ENCODE measurements at regions not wholly inside any gene's neighbourhood (a gene's known extent, or its start where the extent isn't known, plus 50 kb on each side); places are given as distances from the start of the nearest gene placed in this dataset.

DNA sequence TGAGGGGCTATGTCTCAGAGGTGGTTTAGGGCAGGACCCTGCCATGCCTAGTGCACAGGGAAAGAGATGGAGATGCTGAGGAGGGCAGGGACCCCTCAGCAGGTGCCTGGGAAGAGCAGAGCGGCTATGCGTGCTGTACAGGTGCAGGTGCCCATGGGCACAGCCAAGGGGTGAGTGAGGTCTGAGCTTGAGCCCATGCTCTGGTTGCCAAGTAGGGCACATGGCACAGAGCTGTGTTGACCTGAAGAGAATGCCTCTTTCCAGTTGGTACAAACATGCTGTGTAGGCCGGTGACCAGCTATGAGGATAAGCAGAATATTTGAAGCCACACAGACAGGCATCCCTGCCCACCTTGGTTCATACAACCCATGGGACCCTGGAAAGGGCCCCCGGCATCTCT is 65.8 kb upstream of the NECTIN1 start:
- in situ Hi-C loops (cut with HindIII; ENCODE audit: low sequenced_read_pairs) = no loop called here
- DNase-seq (ENCODE audit: low spot score) = peak; percentile 36

DNA sequence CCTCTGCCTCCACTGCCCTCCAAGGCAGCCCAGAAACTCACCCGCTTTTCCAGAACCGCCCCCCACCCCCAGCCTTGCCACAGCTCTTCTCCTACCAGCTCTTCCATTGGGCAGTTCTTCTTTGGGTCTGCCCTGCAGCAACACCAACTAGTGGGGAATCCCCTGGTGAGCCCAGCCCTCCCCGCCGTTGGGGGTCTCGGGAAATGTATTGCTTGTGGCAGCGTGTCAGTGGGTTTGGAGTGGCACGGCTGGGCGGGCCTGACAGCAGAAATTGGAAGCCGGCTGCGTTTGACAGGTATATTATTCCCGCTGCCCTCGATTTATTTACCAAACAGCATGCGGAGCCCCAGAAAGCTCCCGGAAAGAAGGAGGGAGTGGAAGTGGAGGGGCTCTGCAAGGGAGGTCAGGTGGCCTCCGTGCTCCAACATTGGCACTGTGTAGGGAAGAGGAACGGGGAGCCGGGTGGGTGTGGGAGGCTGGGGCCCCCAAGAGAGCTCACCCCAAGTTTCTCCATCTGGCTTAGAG is 65.2 kb upstream of the NECTIN1 start:
- in situ Hi-C loops (cut with HindIII; ENCODE audit: low sequenced_read_pairs) = no loop called here
- no peak for DNase-seq (ENCODE audit: low spot score)

DNA sequence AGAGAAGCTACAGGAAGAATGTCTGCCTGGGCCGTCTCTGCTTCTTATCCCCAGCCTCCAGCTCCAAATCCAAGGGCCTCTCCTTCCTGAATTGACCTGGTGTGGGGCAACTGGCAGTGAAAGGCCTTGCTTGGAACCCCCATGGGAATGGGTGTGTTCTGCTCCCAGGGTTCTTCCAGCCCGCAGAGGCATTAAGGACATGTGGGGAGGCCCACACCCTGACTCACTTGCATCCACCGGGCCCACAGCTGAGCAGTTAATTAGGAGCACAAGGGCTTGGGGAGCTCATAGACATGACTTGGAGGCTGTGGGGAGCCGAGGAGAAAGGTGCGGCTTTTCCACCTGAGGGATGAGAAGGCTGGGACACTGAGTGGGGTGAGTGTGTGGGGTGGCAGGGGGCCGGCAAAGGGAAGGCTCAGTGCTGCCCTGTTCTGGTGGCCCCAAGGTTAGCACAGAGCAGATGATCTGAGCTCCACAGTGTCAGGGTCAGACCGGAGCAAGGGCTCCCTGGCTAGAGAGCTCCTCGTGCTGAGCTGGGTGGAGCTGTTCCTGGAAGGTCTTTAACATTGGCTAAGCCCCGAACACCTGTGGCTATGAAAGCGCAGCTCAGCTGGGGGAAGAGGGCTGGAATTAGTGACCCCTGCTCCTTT is 64.5 kb upstream of the NECTIN1 start:
- DNase-seq (ENCODE audit: low spot score) = no peak
- in situ Hi-C loops (cut with HindIII; ENCODE audit: low sequenced_read_pairs) = no loop called here

DNA sequence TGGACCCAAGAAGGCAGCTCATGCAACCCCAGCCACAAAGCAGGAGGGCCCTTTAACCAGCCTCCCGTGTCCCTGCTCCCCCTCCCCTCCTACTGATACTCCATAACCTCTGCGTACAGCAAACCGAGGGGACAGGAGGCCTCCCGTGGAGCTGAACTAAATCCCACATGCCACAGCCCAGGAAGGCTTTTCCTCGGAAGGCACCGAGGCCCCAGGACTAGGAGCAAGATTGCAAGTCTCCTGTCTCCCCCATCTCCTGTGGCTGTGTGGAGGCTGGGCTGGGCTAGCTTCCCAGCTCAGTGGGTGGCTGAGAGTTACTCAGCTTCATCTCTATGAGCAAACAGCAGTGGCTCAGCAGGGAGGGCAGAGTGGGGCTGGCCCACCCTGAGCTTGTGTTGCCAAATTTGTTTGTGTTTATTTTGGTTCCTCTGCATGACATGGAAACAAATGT is 62.7 kb upstream of the NECTIN1 start:
- in situ Hi-C loops (cut with HindIII; ENCODE audit: low sequenced_read_pairs) = no loop called here
- DNase-seq (ENCODE audit: low spot score) = no peak

DNA sequence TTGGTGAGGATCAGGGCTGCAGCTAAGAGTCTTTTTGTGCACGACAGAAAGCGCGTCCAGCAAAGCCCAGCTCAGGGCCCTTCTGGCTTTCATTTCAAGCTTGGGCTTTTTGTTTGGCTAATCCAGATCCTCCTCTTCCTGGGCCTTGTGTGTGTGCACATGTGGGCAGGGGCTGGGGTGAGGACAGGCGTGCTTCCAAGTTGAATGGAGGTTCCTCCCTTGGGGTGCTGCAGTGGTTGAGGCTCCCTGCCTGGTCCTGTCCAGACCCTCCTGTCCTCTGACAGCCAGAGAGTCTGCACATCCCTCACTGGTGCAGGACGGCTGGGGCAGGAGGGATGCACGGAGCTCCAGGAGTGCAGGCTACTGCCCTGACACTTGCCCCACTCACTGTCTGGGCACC is 62.0 kb upstream of the NECTIN1 start:
- in situ Hi-C loops (cut with HindIII; ENCODE audit: low sequenced_read_pairs) = no loop called here
- no peak for DNase-seq (ENCODE audit: low spot score)

DNA sequence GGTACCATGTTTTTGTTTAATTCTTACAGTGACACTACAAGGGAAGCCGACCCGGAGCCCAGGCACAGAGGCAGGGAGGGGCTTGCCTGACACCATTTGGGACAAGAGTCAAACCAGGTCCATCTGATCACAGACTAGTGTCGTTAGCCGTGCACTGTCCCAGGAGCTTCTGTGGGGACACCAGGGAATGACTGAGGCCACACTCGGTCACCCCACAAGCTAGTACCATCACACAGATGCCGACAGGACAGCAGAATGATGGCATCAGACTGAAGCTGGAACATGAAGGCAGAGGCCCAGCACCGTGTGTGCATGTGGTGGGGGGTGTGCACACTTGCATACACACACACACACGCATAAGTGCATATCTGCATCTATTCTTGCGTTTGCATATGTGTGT is 61.5 kb upstream of the NECTIN1 start:
- in situ Hi-C loops (cut with HindIII; ENCODE audit: low sequenced_read_pairs) = no loop called here
- no peak for DNase-seq (ENCODE audit: low spot score)

DNA sequence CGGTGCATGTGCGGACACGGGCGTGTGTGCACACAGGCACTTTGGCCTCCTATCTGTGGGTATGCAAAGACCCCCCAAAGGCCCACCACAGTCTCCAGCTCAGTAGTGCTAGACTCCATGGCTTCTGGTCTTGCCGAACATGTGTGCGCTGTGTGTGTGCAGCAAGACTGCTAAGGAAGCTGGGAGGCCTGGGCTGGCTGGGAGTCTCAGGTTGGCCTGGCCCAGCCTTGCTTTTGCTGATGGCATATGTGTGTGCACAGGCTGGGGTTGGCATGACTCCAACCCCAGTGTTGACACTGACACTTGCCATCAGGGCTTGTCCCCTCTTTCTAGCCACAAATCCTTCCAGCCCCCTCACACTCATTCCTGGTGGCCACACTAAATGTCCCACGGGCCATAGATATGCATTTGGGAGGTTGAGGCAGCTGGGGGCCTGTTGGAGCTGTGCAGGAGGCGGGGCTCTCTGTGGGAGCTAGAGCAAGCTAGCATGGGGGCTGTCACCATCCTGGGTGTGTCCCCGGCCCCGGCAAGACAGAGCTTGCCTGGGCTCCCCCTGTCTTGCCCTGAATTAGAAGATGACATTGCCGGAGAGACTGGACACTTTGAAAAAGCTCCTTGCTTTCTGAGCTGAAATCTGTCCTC is 60.9 kb upstream of the NECTIN1 start:
- in situ Hi-C loops (cut with HindIII; ENCODE audit: low sequenced_read_pairs) = no loop called here
- DNase-seq (ENCODE audit: low spot score) = no peak

DNA sequence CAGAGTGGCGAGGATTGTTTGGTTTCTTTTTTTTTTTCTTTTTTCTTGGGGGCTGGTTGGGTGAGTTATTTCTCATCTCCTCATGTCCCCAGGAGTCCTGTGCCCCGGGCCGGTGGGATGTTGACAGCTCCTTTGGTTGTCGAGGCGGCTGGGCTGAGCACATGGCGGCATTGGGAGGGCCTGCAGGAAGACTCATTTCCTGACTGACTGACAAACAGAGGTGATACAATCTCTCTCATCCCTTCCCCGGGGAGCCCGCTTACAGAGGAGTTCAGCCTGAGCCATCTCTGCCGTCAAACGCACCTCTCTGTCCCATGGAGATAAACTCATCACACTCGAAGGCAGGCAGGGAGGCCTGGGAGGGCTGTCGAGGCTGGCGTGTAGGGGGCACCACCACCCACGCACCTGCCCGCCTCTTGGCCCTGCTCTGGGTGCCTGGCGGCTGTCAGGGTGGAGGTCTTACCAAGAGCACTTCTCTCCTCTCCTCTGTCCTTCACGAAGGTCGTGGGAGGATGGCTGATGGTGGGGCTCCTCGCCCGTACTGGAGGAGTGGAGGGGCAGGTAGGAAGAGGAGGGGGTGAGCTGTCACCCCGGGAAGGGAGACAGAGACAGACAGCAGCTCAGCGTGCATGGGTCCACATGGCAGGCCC is 60.0 kb upstream of the NECTIN1 start:
- in situ Hi-C loops (cut with HindIII; ENCODE audit: low sequenced_read_pairs) = no loop called here
- DNase-seq (ENCODE audit: low spot score) = no peak

DNA sequence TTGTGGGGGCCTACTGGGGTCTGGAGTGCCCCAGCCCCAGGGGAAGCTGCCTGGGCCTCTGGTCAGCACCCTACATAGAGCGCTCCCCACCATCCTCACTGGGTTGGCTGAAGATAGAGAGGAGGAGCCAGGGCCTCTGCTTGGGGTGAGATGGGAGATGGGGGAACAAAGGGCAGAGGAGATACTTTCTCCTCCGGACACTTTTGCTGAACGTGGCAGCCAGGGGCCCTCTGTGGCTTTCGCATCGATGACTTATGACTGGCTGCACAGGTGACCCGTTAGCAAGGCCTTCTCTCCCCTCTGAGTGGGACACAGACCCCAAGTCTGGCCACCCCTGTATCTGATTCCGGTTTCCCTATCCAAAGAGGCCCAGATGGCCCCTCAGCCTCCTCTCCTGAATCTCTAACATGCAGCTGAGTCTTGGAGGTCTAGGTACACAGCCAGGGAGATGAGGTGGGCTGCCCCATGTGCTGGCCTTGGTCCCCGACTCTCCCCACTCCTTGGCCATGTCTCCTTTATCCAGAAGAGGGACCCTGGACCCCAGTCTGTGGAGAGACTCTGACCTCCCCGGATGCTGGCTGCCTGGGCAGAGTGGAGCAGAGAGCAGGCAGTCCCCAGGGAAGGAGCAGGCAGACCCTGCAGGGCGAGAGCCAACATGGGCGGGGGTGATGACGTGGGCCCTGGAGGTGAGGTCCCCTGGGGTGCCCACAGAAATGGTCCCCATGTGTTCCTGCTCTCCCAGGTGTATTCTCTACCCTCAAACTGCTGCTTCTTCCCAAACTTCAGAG is 59.3 kb upstream of the NECTIN1 start:
- in situ Hi-C loops (cut with HindIII; ENCODE audit: low sequenced_read_pairs) = no loop called here
- DNase-seq (ENCODE audit: low spot score) = no peak

DNA sequence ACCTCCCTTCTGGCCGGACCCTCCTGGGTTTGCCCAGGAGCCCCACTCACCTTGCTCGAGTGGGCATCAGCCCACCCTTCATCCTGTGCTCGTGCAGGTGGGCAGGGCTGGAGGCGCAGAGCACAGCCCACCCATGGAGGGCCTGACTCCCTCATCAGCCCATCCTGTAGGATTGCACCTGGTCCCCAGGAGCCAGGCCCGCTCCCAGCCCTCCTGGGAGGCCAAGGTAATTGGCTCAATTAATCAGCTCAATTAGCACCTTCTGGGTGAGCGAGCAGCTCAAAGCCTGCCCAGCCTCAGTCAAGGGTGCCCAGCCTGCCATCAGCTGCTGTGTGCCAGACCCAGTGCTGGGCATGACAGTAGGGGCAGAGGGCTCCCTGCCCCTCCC is 58.1 kb upstream of the NECTIN1 start:
- in situ Hi-C loops (cut with HindIII; ENCODE audit: low sequenced_read_pairs) = no loop called here
- no peak for DNase-seq (ENCODE audit: low spot score)

DNA sequence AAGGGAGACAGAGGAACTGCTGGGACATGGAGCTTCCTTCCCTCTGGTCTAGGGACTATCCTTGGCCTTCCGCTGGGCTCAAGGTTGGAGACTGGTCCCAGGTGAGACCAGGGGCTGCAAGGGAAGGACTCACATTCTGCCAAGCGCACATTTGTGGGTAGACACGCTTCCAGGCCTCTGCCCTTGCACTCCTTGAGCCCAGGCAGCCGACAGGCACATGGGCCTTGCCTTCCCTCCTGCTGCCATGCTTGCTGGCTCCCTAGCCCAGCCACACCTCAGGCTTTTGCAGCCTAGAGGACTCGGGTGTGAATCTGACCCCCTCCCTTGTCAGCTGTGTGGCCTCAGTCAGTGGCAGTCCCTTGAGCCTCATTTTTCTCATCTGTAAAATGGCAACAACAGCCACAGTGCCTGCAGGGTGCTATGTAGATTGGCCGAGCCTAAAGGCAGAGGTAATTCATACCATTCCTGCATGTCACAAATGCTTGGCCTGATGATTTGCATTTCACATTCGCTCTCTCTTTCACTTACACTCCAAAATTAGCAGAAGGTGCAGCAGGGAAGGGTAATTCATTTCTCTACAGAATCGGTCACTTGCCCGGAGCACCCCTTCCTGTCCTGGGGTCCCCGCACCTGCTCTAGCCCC is 57.6 kb upstream of the NECTIN1 start:
- in situ Hi-C loops (cut with HindIII; ENCODE audit: low sequenced_read_pairs) = no loop called here

DNA sequence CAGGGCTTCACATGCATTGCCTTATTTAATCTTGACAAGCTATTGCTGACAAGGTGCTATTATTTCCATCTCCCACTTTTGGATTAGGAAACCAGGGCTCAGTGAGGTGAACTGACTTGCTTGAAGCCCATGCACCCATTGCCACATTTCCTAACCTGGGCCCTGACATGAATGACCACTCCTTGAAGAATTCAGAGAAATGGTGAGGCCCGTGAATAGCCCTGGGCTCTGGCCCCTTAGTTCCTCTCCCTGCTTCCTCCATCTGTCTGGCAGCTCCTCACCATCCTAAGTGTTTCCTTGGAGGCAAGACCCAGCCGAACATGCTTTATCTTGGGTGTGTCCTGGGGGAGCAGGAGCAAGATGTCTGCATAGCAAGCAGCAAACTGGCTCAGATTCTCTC is 56.1 kb upstream of the NECTIN1 start:
- in situ Hi-C loops (cut with HindIII; ENCODE audit: low sequenced_read_pairs) = no loop called here

More for the DNA sequence above, 57.6 kb upstream of the NECTIN1 start:
- DNase-seq (ENCODE audit: low spot score) = no peak

DNA sequence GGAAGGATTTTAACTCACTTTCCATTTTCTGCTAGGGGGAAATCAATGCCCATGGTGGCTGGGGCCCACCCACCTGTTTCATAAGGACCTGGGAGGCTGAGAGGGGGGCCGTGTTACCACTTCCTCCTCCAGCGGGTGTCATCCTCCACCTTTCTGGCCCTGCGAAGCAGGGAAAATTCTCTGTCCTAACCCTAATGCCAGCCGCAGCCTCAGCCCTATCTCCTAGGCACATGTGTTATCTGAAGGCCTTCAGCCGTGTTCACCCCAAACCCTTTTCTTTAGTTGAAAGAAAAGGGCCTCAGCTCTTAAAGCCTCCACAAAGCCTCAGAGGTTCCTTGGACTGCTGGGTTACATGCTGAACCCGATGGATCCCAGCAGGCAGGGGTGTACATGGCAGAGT is 55.4 kb upstream of the NECTIN1 start:
- no peak for DNase-seq (ENCODE audit: low spot score)
- in situ Hi-C loops (cut with HindIII; ENCODE audit: low sequenced_read_pairs) = no loop called here

More for the DNA sequence above, 56.1 kb upstream of the NECTIN1 start:
- DNase-seq (ENCODE audit: low spot score) = no peak

DNA sequence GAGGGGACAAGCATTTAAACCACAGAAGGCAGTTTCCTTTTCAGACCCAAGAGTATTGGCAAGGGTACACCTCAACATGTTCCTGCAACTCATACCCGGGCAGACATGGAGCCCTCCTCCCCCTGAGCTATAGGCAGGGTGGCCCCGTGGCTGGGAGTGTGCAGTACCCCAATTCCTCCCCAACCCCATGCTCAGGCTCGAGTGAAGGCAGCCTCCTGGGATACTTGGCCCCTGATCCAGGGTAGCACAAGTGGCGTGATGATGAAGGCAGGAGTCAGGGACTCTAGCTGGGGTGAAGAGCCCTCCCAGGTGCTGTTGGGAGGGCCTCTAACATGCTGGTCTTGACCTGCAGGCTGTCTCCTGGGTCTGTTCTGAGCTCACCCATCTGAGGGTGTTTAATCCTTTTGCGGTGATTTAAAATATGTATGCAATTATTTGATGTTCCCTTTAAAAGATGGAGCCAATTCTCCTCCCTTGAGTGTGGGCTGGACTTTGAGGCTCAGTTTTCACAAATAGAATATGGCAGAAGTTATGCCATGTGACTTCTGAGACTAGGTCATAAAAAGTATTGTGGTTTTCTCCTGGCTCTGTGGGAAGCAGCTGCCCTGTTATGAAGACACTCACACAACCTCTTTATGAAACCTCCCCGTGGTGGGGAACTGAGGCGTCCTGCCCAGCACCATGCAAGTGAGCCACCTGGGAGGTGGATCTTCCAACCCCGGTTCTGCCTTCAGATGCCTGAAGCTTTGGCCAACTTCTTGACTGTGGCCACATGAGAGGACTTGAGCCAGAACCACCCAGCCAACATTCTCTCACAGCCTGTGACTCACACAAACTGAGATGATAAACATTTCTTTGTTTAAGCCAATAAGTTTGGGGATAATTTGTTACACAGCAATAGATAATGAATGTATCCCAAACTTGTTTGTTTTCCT is 54.7 kb upstream of the NECTIN1 start:
- in situ Hi-C loops (cut with HindIII; ENCODE audit: low sequenced_read_pairs) = no loop called here
- DNase-seq (ENCODE audit: low spot score) = no peak

DNA sequence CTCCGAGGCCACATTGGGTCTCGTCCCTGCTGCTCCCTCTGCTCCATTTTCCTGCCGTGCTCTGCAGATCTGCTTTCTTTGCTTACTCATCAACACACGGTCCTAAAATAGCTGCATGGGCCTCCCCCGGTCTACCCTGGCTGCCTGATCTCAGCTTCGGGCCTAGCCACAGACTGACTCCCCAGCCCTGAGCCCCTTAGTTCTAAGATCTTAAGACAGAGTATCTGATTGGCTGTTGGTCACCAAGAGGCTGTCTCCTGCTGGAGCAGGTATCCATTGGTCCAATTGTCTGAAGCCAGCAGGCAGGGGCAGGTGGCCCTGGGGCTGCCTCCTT is 53.7 kb upstream of the NECTIN1 start:
- DNase-seq (ENCODE audit: low spot score) = peak; percentile 70
- in situ Hi-C loops (cut with HindIII; ENCODE audit: low sequenced_read_pairs) = no loop called here

DNA sequence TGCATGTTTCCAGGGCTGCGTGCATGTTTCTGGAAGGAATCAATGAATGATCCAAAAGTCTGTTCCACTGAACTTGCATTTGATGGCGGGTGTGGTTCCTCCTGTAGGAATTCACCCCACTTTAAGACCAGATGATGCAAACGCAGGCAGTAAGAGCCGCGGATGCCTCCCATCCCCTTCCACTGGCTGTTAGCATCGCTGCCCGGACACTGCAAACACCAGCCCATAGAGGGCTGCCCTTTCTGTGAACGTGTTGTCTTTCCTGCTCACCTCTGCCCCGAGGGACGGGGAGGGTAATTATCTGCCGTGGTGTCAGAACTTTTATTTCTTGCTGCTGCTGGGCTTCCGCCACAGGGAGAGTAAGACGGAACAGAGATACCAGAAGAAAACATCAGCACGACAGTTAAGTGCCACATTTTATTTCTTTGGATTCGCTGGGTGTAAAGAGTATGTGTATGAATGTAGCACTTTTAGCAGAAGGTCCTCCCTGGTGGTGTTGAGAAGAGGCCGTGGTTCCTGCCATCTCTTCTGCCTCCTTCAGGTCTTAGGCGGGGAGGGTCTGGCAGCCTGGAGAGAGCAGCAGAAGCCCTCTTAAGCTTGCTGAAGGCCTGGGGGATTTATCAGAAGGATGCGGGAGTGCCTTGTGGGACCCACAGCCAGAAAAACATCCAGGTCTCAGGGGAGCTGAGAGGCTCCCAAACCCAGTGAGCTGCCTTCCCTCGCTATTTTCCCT is 53.2 kb upstream of the NECTIN1 start:
- in situ Hi-C loops (cut with HindIII; ENCODE audit: low sequenced_read_pairs) = no loop called here
- no peak for DNase-seq (ENCODE audit: low spot score)

DNA sequence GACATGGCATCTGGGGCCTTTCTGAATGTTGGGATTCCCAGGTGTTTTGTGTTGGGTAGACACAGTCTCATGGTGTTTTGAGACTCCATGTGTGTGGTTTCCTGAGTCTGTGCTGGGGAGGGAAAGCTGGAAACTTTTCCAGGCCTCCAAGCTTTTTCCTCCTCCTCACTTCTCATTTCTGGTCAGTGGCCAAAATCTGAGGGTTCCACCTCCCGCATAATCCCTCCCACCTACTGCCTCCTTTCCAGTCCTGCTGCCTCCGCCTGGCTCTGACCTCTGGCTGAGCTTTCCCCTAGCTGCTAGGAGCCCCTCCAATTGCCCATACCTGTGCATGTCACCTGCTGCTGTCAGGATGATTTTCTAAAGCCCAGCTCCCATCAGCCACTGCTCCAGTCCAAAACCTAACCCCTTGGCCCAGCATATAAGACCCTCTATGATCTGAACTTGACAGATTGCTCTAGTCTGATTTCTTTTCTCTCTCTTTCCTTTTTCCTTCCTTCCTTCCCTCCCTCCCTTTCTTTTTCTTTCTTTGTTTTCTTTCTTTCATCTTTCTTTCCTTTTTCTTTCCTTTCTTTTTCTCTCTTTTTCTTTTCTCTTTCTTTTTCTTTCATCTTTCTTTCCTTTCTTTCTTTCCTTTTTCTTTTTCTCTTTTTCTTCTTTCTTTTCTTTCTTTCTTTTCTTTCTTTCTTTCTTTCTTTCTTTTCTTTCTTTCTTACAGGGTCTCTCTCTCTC is 51.4 kb upstream of the NECTIN1 start:
- DNase-seq (ENCODE audit: low spot score) = no peak
- in situ Hi-C loops (cut with HindIII; ENCODE audit: low sequenced_read_pairs) = no loop called here
